ENCODE measurements at regions not wholly inside any gene's neighbourhood (a gene's known extent, or its start where the extent isn't known, plus 50 kb on each side); places are given as distances from the start of the nearest gene placed in this dataset.

DNA sequence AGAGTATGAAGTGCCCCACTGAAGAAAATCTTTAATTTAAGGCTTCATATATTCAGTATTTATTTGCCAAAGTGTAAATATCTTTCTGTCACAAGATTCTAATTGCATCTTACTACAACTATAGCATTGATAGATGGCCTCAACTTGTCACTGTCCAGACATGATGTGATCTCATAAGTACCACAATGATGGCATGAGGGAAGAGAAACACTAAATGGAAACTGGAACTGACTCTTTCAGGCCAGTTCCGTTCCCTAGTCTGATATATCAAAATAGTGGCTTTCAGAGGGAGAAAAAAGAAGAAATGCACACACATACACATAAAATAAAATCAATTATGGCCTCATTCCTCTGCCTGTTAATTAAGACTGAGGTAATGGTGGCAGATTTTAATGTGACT, 615.7 kb downstream of the TBL1XR1 start:
- H3K4me3 Mint-ChIP-seq (ENCODE audit: unreplicated experiment), result no peak overlapping the region

GRCh38 chr3:176579711-176580185, 617.5 kb downstream of the TBL1XR1 start:
- TF ChIP-seq CTCF (IDR thresholded peaks at IDR 0.05; ENCODE audit: unreplicated experiment), result no peak
- no peak for DNase-seq (ENCODE audit: low spot score)
- Mint-ChIP-seq H3K4me3 (ENCODE audit: unreplicated experiment) (no peak overlapping the region), H3K4me1 (ENCODE audit: unreplicated experiment) (no peaks in the 10 kb centered on the region), H3K9me3 (ENCODE audit: unreplicated experiment) (no peaks in the 10 kb centered on the region), H3K36me3 (ENCODE audit: low read depth, unreplicated experiment) (no peaks in the 10 kb centered on the region), H3K27ac (ENCODE audit: unreplicated experiment) (no peak overlapping the region), H3K27me3 (ENCODE audit: unreplicated experiment) (no peaks in the 10 kb centered on the region)

More for the DNA sequence above, 615.7 kb downstream of the TBL1XR1 start:
- Mint-ChIP-seq H3K27ac (ENCODE audit: unreplicated experiment) (no peak overlapping the region), H3K4me1 (ENCODE audit: unreplicated experiment) (no peaks in the 10 kb centered on the region), H3K27me3 (ENCODE audit: unreplicated experiment) (no peaks in the 10 kb centered on the region), H3K9me3 (ENCODE audit: unreplicated experiment) (no peaks in the 10 kb centered on the region), H3K36me3 (ENCODE audit: low read depth, unreplicated experiment) (no peaks in the 10 kb centered on the region)
- TF ChIP-seq CTCF (IDR thresholded peaks at IDR 0.05; ENCODE audit: unreplicated experiment), result no peak
- no peak for DNase-seq (ENCODE audit: low spot score)

- H3K27ac Mint-ChIP-seq (ENCODE audit: unreplicated experiment), result no peak overlapping the region
- TF ChIP-seq CTCF (IDR thresholded peaks at IDR 0.05; ENCODE audit: unreplicated experiment), result no peak
- no peak for DNase-seq (ENCODE audit: low spot score)
- no peaks in the 10 kb centered on the region for H3K9me3 Mint-ChIP-seq (ENCODE audit: unreplicated experiment)
- no peaks in the 10 kb centered on the region for H3K4me1 Mint-ChIP-seq (ENCODE audit: unreplicated experiment)
- no peaks in the 10 kb centered on the region for H3K36me3 Mint-ChIP-seq (ENCODE audit: low read depth, unreplicated experiment)
- no peak overlapping the region for H3K4me3 Mint-ChIP-seq (ENCODE audit: unreplicated experiment)
- no peaks in the 10 kb centered on the region for H3K27me3 Mint-ChIP-seq (ENCODE audit: unreplicated experiment)
Observed at GRCh38 chr3:176578316-176578715, 619.0 kb downstream of the TBL1XR1 start.

DNA sequence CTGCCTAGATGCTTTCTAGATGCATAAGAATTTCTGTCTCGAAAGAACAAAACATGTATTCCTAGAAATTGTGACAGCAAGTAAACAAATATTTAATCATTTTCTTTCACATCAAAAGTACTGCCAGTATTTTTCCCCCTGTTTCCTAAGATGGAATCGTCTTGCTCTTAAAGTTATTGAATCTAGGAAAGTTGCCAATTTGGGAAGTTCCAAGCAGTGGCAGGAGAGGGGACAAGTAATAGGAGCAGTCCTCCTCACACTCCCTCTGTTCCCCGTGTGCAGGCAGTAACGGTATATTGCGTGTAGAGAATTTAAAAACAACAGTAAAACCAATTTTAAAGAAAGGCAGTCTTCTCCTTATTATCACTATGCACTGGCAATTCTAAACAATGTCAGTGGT, 619.8 kb downstream of the TBL1XR1 start:
- H3K36me3 Mint-ChIP-seq (ENCODE audit: low read depth, unreplicated experiment), result no peaks in the 10 kb centered on the region
- H3K9me3 Mint-ChIP-seq (ENCODE audit: unreplicated experiment), result no peaks in the 10 kb centered on the region
- DNase-seq (ENCODE audit: low spot score), result no peak
- no peak for TF ChIP-seq CTCF (IDR thresholded peaks at IDR 0.05; ENCODE audit: unreplicated experiment)
- H3K27ac Mint-ChIP-seq (ENCODE audit: unreplicated experiment), result no peak overlapping the region
- H3K4me3 Mint-ChIP-seq (ENCODE audit: unreplicated experiment), result no peak overlapping the region
- H3K4me1 Mint-ChIP-seq (ENCODE audit: unreplicated experiment), result no peaks in the 10 kb centered on the region
- H3K27me3 Mint-ChIP-seq (ENCODE audit: unreplicated experiment), result no peaks in the 10 kb centered on the region

GRCh38 chr3:176574786-176575185, 622.5 kb downstream of the TBL1XR1 start:
- H3K36me3 Mint-ChIP-seq (ENCODE audit: low read depth, unreplicated experiment), result no peaks in the 10 kb centered on the region
- H3K27me3 Mint-ChIP-seq (ENCODE audit: unreplicated experiment), result no peaks in the 10 kb centered on the region
- no peak overlapping the region for H3K27ac Mint-ChIP-seq (ENCODE audit: unreplicated experiment)
- TF ChIP-seq CTCF (IDR thresholded peaks at IDR 0.05; ENCODE audit: unreplicated experiment), result no peak
- H3K9me3 Mint-ChIP-seq (ENCODE audit: unreplicated experiment), result no peaks in the 10 kb centered on the region
- no peak for DNase-seq (ENCODE audit: low spot score)
- no peak overlapping the region for H3K4me3 Mint-ChIP-seq (ENCODE audit: unreplicated experiment)
- no peaks in the 10 kb centered on the region for H3K4me1 Mint-ChIP-seq (ENCODE audit: unreplicated experiment)

All from endothelial cell (in vitro differentiated cells).